ENCODE measurements at regions not wholly inside any gene's neighbourhood (a gene's known extent, or its start where the extent isn't known, plus 50 kb on each side); places are given as distances from the start of the nearest gene placed in this dataset.

GRCh38 chr10:111295788-111296187 lies 219.0 kb downstream of the ADRA2A start:
- Histone ChIP-seq H3K27ac (ENCODE audit: low read length) (no peak overlapping the region), H3K4me1 (ENCODE audit: control insufficient read depth, insufficient read depth, low read length) (no peaks in the 10 kb centered on the region), H3K36me3 (ENCODE audit: control insufficient read depth, insufficient read depth, low read length) (no peaks in the 10 kb centered on the region), H3K27me3 (ENCODE audit: control insufficient read depth, insufficient read depth, low read length) (no peaks in the 10 kb centered on the region), H3K4me3 (ENCODE audit: low read length) (no peak overlapping the region), H3K9me3 (ENCODE audit: control insufficient read depth, insufficient read depth, low read length) (no peaks in the 10 kb centered on the region)
- H3K27ac Mint-ChIP-seq = no peak overlapping the region
- H3K36me3 Mint-ChIP-seq = no peaks in the 10 kb centered on the region
- H3K4me1 Mint-ChIP-seq = no peaks in the 10 kb centered on the region
- WGBS (ENCODE audit: insufficient coverage) = 80% methylated on average over 1 of the region's 1 CpG
- intact Hi-C loops (cut with micrococcal nuclease) = no loop called here
- no peak for TF ChIP-seq CTCF (IDR thresholded peaks at IDR 0.05)
- H3K27me3 Mint-ChIP-seq (ENCODE audit: low read depth in 2 of 2) = peaks cover 6 to 19% of the 10 kb centered on the region in 2 donors
- DNase-seq (no peak), ATAC-seq (no peak)
- no peak overlapping the region for H3K4me3 Mint-ChIP-seq
- no peaks in the 10 kb centered on the region for H3K9me3 Mint-ChIP-seq

GRCh38 chr10:111297351-111297848 lies 220.6 kb downstream of the ADRA2A start:
- WGBS (ENCODE audit: insufficient coverage) = 96% methylated on average over 6 of the region's 6 CpGs
- H3K27ac ChIP-seq (ENCODE audit: low read length) = no peak overlapping the region
- no peaks in the 10 kb centered on the region for H3K9me3 ChIP-seq (ENCODE audit: control insufficient read depth, insufficient read depth, low read length)
- H3K27me3 ChIP-seq (ENCODE audit: control insufficient read depth, insufficient read depth, low read length) = no peaks in the 10 kb centered on the region
- H3K4me1 ChIP-seq (ENCODE audit: control insufficient read depth, insufficient read depth, low read length) = no peaks in the 10 kb centered on the region
- TF ChIP-seq CTCF (IDR thresholded peaks at IDR 0.05) = no peak
- intact Hi-C loops (cut with micrococcal nuclease) = no loop called here
- no peaks in the 10 kb centered on the region for H3K36me3 ChIP-seq (ENCODE audit: control insufficient read depth, insufficient read depth, low read length)
- H3K4me3 ChIP-seq (ENCODE audit: low read length) = no peak overlapping the region
- no peak overlapping the region for H3K27ac Mint-ChIP-seq
- peaks cover 9 to 28% of the 10 kb centered on the region in 2 donors for H3K27me3 Mint-ChIP-seq (ENCODE audit: low read depth in 2 of 2)
- no peak for DNase-seq
- no peak for ATAC-seq
- no peak overlapping the region for H3K4me3 Mint-ChIP-seq
- no peaks in the 10 kb centered on the region for H3K4me1 Mint-ChIP-seq
- H3K36me3 Mint-ChIP-seq = no peaks in the 10 kb centered on the region
- H3K9me3 Mint-ChIP-seq = no peaks in the 10 kb centered on the region

DNA sequence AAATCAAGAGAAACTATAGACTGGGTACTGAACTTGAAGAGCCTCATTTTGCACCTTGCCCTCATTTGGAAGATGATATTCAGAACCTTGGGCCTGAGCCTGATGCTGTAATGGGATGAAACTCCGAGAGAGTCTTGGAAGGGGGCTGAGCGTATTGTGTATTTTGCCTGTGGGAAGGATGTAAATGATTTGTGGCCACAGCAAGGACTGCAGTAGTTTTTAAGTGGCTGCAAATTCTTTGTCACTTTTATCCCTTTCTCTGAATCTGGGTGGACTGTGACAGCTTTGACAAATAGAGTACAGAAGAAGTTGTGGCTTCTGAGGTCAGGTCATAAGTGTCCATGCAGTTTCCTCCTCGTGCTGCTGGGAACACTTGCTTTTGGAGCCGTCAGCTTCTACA lies 221.2 kb downstream of the ADRA2A start:
- Histone ChIP-seq H3K4me3 (ENCODE audit: low read length) (no peak overlapping the region), H3K27me3 (ENCODE audit: control insufficient read depth, insufficient read depth, low read length) (no peaks in the 10 kb centered on the region), H3K4me1 (ENCODE audit: control insufficient read depth, insufficient read depth, low read length) (no peaks in the 10 kb centered on the region), H3K36me3 (ENCODE audit: control insufficient read depth, insufficient read depth, low read length) (no peaks in the 10 kb centered on the region), H3K27ac (ENCODE audit: low read length) (no peak overlapping the region), H3K9me3 (ENCODE audit: control insufficient read depth, insufficient read depth, low read length) (no peaks in the 10 kb centered on the region)
- H3K27ac Mint-ChIP-seq = no peak overlapping the region
- TF ChIP-seq CTCF (IDR thresholded peaks at IDR 0.05) = no peak
- no peaks in the 10 kb centered on the region for H3K36me3 Mint-ChIP-seq
- no peak overlapping the region for H3K4me3 Mint-ChIP-seq
- intact Hi-C loops (cut with micrococcal nuclease) = no loop called here
- ATAC-seq (no peak), DNase-seq (no peak)
- H3K27me3 Mint-ChIP-seq (ENCODE audit: low read depth in 2 of 2) = peaks cover 9 to 28% of the 10 kb centered on the region in 2 donors
- 1% methylated on average over 4 of the region's 4 CpGs for WGBS (ENCODE audit: insufficient coverage)
- H3K9me3 Mint-ChIP-seq = no peaks in the 10 kb centered on the region
- H3K4me1 Mint-ChIP-seq = no peaks in the 10 kb centered on the region

GRCh38 chr10:111299037-111299436 lies 222.2 kb downstream of the ADRA2A start:
- H3K4me3 Mint-ChIP-seq = no peak overlapping the region
- H3K9me3 Mint-ChIP-seq = no peaks in the 10 kb centered on the region
- no peak overlapping the region for H3K4me3 ChIP-seq (ENCODE audit: low read length)
- no peaks in the 10 kb centered on the region for H3K27me3 ChIP-seq (ENCODE audit: control insufficient read depth, insufficient read depth, low read length)
- no peaks in the 10 kb centered on the region for H3K9me3 ChIP-seq (ENCODE audit: control insufficient read depth, insufficient read depth, low read length)
- no peak overlapping the region for H3K27ac ChIP-seq (ENCODE audit: low read length)
- TF ChIP-seq CTCF (IDR thresholded peaks at IDR 0.05) = no peak
- no peaks in the 10 kb centered on the region for H3K36me3 ChIP-seq (ENCODE audit: control insufficient read depth, insufficient read depth, low read length)
- 82% methylated on average over 2 of the region's 2 CpGs for WGBS (ENCODE audit: insufficient coverage)
- no peaks in the 10 kb centered on the region for H3K36me3 Mint-ChIP-seq
- H3K4me1 Mint-ChIP-seq = no peaks in the 10 kb centered on the region
- intact Hi-C loops (cut with micrococcal nuclease) = no loop called here
- ATAC-seq = no peak
- peaks cover 5 to 22% of the 10 kb centered on the region in 2 donors for H3K27me3 Mint-ChIP-seq (ENCODE audit: low read depth in 2 of 2)
- H3K4me1 ChIP-seq (ENCODE audit: control insufficient read depth, insufficient read depth, low read length) = no peaks in the 10 kb centered on the region
- no peak overlapping the region for H3K27ac Mint-ChIP-seq
- no peak for DNase-seq
